GM19023 (cell line): ENCODE measurements at regions not wholly inside any gene's neighbourhood (a gene's known extent, or its start where the extent isn't known, plus 50 kb on each side); places are given as distances from the start of the nearest gene placed in this dataset.

Experiments
- ATAC-seq: cut with Tn5 transposase; IDR thresholded peaks from one replicate; pipeline ENCODE4 v1.9.1; 2021; ENCODE audit warnings: mild to moderate bottlenecking, moderate library complexity; ENCODE audit not compliant: unreplicated experiment

DNA sequence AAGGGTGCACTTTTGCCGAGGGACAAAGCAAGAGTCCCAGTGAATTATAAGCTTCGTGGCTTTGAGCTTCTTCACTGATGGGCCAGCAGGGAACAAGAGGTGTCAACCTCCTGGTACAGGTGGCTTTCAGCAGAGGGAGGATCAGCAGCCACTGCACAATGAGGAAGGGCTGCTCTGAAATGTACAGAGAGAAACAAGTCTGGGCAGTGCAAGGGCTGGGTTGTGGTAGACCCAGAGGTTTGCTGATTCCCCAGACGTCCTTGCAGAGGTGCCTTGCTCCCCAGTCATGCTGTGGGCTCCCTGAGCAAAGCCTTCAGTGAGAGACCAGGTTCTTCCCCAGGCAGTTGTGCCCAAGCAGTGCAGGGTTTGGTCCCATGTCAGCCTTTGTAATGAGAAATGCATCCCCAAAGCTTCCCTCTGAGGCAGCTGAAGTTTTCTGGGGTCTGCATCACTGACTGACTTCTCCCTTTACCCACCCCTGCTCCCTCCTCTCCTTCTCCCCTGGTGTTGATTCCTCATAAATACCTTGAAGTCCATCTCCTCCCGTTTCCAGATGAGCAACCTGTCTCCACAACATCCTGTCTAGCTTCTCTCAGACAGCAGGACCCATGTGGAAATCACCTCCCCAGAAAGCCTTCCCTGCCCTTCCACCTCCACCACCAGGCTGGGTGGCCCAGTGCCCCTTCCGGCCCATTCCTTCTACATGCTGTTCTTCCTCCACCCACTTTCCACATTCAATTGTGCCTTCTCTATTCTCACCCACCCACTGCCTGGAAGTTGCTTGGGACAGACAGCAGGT is 599.6 kb upstream of the ADAMTS16 start:
- ATAC-seq, result no peak

DNA sequence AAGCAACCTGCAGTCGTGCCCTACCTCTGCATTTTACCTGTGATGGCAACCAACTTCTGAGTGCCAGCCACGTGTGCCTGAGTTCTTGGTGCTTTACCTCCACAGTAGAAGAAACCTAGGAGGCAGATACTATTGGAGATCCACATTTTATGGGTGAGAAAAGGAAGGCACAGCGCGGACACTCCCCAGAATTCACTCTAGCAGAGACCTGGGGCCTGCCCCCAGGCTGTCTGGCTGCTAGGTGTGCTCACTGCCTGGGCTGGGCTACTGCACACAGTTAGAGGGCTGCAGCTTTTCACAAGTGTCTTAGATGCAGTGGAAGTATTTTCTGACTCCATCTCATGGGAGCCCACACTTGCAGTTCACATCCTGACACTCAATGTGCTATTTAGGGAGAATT is 598.8 kb upstream of the ADAMTS16 start:
- ATAC-seq, result no peak

DNA sequence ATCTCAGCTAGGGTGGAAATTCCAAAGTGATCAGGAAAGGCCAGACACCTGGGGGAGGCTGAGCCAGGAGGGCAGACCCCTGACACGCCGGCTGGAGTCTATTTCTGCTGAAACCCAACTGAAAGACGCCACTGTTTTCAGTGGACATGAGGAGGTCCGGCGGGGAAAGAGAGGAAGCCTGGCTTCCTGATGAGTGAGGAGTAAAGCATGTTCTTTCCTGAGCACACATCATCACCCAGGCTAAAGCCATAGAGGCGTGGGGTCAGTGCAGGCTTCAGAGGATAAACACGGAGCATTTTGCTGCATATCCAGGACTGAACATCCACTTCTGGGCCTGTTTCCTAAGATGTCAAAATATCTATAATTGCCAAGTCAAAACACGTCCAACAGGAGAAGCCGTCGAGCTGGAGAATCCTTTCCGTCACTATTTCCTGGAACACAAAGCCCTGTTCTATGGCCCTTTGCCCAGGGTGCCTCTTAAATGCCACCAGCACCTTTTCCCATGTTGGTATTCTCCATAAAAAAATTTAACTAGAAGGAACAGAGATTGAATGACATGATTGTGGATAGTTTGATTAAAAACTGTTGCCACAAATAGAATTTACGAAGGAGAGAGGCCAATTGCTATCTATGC is 597.9 kb upstream of the ADAMTS16 start:
- ATAC-seq, result no peak

DNA sequence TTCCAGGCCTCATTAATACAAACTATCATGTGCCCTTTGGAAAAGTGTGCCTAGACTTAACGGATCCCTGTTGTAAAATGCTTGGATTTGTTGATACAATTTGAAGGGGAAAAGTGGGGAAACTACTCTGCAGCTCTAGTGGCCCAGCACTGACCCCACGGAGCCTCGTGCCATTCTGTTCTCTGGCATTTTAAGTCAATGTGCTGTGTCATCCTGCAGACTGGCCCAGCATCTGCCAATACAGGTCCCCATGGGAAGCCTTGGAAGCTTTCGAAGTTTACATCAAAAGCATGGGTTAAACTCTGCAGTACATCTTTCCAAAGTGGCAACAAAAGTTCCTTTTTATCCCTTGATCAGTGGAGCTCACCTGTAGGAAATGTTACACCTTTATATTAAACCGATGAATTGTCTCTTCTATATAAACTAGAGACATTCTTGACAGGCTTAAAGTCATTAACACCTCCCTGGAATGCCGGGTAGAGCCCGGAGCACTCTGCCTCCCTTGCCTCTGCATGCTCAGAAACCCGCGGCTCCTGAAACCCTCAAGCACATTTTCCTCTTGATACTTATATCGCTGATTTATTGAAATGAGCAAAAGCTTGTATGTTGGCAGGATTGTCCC is 596.0 kb upstream of the ADAMTS16 start:
- ATAC-seq, result no peak

DNA sequence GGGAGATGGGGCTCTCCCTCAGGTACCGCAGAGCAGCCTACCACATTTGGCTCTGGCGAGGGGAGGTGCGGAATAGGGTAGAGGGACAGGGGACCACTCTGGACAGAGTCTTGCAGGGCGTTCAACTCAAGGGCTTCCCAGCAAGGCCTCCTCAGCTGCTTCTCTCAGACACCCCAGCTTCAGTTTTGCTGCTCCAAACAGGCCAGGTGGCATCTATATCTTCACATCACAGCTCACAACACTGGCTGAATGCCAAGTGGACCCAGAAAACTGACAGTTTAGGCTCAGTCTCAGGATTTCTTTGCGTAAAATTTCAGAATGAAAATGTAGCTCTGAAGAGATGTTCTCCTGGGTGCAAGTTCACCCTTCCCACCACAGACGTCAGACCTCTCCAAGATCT is 592.6 kb upstream of the ADAMTS16 start:
- ATAC-seq, result no peak

DNA sequence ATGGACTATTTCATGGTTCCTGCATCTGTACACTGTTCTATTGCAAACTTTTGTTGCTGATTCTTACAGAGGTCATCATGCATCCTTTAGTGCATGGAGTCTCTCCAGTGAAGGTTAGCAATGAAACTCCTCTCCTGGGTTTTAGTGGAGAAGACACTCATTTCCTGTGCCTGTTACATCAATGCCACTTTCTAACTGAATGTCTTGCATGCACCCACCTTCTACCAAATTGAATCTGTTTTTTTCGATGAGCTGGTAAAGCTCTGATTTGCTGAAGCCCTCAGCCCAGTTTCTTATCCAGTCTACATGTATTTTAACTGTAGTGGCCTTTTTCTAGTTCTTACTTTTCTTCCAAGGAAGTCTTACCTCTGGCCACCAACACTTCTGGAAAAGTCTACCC is 591.8 kb upstream of the ADAMTS16 start:
- no peak for ATAC-seq

DNA sequence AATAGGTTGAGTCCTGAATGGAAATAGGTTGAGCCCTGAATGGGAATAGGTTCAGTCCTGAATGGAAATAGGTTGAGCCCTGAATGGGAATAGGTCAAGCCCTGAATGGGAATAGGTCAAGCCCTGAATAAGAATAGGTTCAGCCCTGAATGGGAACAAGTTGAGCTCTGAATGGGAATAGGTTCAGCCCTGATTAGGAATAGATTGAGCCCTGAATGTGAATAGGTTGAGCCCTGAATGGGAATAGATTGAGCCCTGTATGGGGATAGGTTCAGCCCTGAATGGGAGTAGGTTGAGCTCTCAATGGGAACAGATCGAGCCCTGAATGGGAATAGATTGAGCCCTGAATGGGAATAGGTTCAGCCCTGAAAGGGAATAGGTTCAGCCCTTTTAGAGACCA is 590.8 kb upstream of the ADAMTS16 start:
- no peak for ATAC-seq

DNA sequence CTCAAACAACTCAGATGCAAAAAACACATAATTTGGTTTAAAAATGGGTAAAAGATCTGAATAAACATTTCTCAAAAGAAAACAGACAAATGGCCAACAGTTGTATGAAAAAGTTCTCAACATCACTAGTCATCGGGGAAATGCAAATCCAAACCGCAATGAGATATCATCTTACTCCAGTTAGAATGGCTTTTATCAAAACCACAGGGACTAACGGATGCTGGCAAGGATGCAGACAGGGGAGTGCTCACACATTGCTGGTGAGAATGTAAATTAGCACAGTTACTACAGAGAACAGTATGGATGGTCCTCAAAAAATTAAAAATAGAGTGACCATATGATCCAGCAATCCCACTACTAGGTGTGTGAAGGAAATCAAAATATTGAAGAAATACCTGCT is 589.1 kb upstream of the ADAMTS16 start:
- ATAC-seq, result no peak

DNA sequence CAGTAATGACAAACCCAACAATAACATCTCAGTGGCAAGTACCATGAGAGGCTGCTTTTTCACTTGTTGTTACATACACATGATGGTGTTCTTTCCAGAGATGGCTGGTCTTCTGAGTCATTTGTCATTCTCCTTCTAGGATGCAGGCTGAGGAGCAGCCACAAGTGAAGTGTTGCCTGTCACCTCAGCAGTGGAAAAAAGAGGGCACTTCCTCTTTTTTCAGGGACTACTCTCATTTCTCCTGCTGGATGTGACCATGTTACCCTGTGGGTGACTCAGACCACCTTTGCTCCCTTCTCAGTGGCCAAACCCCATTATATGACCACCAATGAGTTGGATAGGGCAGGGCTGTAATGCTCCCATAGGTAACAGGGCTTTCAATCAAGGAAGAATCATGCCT is 587.0 kb upstream of the ADAMTS16 start:
- ATAC-seq, result no peak

DNA sequence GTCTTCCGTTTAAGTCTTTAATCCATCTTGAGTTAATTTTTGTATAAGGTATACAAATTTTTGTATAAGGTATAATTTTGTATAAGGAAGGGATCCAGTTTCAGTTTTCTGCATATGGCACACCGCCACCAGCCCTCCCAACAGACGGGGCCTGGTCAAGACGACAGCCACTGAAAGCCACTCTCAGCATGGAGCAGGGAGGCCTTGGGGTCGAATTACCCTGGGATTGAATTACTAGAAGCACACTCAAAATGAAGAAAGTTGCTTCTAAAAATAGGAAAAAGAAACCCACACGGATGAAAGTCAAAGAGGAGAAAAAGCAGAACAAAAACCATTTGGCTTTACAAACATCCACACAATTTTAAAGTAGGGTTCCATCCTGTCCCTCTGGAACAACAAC is 586.2 kb upstream of the ADAMTS16 start:
- ATAC-seq, result no peak

DNA sequence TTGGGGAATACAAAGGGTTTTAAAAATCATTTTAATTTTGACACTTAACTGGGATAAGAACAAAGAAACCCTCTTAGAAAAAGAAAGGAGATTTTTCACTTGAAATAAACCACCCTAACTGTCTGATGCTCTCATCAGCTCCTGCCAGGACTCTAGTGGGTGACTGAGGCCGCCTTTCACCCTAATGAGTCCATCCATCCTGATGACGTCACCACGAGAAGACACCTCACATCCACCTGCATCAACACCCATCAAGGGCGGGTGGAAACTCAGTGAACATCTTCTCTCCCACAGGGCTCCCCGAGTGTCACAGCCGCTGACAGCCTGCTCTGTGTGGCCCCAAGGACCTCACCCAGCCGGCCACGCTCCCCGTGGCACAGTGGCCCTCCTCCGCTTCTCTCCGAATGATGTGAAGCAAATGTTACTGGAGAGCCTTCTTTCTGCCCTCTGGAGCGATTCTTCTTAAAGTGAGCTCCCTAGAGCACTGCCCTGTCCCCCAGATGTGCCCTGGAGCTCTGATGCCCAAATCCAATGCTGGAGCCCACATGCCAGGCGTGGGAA is 584.3 kb upstream of the ADAMTS16 start:
- no peak for ATAC-seq

DNA sequence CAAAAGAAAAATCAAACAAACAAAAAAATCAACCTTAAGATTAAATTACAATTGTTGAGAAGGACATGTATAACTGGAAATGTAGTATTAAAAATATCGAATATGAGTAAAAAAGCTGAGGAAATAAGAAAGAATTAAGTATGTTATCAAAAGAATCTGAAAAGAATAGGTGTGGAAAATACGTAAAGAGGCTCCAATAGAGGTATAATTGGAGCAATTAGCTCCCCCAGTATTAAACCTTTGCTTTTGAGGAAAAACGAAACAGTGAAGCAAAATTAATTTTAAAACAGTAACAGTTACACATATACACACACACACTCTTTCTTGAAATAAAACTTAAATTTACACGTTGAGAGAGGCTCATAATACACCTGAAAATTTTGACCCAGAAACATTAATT is 578.7 kb upstream of the ADAMTS16 start:
- no peak for ATAC-seq

DNA sequence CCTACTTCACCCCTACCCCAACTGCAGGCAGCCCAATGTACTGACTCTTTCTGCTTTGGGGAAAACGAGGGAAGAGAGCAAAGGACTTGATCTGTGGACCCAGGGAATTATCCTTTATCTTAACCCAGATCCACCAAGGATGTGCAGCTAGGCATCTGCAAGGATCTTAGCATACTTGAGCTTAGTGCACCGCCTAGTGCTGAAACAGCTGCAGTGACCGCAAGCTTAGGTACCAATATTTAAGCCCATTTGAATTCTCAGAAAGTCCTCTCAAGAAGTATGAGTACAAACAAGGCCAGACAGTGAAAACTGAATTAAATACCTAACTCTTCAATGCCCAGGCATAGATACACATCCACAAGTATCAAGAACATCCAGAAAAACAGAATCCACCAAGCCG is 576.7 kb upstream of the ADAMTS16 start:
- ATAC-seq, result no peak

DNA sequence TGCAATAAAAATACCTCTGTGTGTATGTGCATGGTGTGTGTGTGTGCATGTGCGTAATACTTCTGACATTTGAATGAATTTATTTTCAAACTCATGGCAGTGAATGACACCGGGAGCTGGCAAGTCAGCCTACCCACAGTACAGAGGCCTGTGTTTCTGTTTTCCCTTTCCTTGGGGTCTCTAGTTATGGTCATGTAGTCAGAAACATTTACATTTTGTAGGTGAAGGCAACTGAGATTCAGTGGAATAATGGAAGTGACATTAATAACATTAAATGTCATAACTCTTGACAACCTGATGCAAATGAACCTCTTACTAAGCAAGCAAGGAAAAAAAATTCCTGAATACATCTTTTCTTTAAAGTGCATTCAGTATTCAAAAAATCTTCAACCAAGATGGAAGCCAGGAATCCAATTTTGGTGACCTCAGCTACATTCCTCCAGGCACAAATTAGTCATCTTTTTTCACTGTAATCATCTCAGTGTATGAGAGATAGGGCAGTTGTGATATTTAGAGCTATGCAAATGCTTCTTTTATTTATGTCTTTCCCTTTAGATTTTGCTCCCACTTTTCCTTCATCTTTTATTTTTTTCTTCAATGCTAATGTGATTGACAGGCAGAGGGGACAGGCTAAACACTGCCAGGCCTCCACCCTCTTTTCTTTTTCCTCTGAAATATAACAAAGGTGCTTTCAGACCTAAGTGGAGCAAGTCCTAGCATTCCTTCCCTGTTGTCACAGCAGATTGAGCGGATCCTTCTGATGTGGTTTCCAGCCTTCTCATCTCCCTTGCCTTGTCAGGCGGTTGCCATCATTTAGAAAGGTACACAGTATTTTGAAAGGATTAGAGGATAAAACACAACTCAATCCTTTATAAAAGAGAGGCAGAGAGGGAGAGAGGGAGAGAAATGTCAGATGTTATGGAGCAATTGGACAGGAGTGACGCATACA is 569.8 kb upstream of the ADAMTS16 start:
- no peak for ATAC-seq

DNA sequence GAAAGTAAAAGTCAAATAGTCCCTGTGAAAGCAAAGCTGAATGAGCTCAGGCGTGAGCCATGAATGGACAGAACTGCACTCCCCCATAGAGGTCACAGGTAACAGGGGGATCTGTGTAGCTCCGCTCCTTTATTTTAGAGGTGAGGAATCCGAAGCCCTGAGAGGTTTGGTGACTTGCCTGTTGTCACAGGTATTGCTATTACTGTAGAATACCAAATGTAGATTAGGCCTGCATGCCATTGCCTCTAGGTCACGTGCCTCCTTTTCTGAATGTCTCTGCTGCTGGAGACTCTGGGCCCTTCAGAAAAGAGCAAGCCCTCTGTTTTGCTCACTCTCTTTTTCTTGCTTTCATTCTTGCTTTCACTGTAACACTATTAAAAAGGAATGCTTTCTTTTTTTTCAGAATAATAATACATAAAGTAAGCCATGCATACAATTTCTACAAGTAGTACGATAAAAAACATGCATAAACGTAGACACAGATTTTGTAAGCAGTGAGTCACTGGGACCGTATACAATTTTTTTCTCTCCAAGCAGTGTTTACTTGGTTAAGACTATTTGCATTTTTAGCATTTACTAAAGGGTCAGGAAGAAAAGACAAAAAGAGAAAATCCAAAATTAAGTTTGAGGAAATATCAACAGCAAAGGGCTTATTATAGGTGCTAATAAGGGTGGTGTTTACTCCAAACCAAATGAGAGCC is 568.7 kb upstream of the ADAMTS16 start:
- ATAC-seq, result no peak

DNA sequence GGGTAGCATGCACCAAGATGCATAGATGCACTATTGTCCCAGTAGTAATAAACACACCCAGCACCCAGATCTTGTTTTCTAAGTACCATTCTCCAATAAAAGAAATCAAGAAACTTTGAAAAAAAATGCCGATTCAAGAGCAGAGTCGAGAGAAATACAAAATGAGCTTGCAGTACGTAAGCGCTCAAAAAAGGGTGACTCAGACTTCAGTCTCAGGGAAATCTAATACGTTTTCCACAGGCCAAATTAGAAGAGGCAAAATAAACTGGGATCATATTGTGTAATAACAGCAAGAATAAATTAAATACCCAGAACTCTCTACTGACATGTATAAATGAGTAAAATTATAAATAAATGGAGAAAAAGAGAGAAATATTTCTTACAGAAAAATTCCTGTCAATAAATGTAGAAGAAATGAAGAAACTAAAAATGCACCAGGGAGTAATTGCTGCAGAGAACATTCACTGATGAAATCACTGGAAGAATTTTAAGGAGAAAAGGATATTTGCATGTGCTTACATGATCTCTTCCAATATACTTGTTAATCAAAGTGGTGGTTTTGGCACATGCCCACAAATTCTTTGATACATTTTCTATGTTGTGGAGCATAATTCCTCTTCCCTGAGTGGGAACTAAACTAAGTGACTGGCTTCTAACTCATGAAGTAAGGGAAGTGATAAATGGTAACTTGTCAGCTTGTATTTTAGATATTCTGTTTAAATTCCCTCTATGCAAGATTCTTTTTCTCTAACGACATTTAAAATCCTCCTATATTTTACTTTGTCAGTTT is 567.6 kb upstream of the ADAMTS16 start:
- ATAC-seq, result no peak

DNA sequence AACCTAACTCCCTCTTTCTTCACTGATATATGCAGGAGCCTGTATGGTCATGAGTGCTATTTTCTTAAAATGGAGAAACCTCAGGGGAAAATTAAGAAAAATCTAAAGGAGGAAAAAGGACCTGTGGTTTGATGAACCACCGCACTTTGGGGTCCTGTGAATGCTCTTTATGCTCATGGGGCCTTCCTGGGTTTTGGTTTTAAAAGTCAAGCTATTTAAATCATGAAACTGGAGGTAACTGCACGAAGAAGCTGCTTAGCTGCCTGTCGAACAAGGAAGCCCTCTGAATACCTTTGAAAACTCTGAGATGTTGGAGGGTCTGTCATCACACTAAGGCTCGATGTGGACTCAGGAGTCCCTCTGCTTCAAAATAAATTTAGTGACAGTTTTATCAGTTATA is 564.5 kb upstream of the ADAMTS16 start:
- ATAC-seq, result no peak

DNA sequence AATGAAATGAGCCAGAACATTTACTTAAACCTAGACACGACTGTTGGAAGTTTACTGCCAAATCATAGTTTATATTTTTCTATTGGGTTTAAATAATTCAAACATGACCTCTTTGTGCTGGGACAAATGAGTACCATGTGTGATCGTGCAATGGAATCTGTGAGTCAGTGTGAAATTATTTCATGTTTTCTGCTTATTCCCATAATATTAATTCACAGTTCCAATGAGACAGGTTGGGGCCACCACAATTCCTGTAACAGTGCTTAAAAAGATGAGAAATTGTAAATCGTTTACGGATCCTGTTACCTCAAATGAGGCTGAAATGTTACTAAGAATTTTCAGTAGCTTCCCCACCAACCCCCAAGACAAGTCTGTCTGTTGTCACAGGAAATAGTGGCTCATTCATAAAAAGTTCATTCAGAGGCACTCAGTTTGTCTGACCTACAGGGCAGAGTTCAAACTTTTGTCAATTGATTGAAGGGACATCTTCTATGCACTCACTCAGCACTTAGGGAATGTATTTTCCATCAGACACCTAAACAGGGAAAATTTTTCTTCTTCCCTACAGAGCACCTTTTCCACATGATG is 563.9 kb upstream of the ADAMTS16 start:
- no peak for ATAC-seq

DNA sequence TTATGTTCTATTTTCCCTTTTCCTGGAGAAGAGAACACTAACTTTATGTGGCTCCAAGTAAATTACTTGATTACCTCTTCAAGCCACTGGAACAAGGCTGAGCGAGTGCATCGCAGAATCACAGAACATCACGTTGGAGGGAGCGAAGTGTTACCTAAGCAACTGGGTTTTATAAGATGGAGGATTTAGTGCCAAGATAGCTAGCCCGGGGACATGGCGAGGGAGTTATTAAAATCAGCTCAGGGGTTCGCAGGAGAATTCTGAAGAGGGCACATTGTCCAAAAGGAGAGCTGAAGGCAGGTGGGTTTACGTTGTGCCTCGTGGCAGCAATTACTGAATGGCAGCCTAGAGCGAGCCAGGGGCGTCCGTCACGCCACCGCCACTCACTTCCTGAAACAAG is 563.2 kb upstream of the ADAMTS16 start:
- no peak for ATAC-seq
